ENCODE measurements at regions not wholly inside any gene's neighbourhood (a gene's known extent, or its start where the extent isn't known, plus 50 kb on each side); places are given as distances from the start of the nearest gene placed in this dataset.

- no peak for DNase-seq
Observed at GRCh38 chr4:128381748-128382559, 94.3 kb upstream of the PGRMC2 start.

- DNase-seq = no peak
Observed at GRCh38 chr4:128380306-128380705, 92.7 kb upstream of the PGRMC2 start.

- DNase-seq = no peak
Observed at GRCh38 chr4:128379860-128380259, 92.2 kb upstream of the PGRMC2 start.

- no peak for DNase-seq
Observed at GRCh38 chr4:128378668-128379067, 91.1 kb upstream of the PGRMC2 start.

GRCh38 chr4:128376958-128377357, 89.3 kb upstream of the PGRMC2 start:
- DNase-seq = no peak

GRCh38 chr4:128376303-128376702, 88.7 kb upstream of the PGRMC2 start:
- DNase-seq = no peak

GRCh38 chr4:128373628-128374027, 86.0 kb upstream of the PGRMC2 start:
- no peak for DNase-seq

GRCh38 chr4:128371876-128372275, 84.3 kb upstream of the PGRMC2 start:
- no peak for DNase-seq

- no peak for DNase-seq
Observed at GRCh38 chr4:128371001-128371777, 83.6 kb upstream of the PGRMC2 start.

- DNase-seq = no peak
Observed at GRCh38 chr4:128366212-128366611, 78.6 kb upstream of the PGRMC2 start.

- DNase-seq = no peak
Observed at GRCh38 chr4:128364565-128364964, 77.0 kb upstream of the PGRMC2 start.

GRCh38 chr4:128363966-128364365, 76.4 kb upstream of the PGRMC2 start:
- DNase-seq = no peak

- DNase-seq = no peak
Observed at GRCh38 chr4:128362760-128363159, 75.1 kb upstream of the PGRMC2 start.

- DNase-seq = no peak
Observed at GRCh38 chr4:128359422-128359821, 71.8 kb upstream of the PGRMC2 start.

GRCh38 chr4:128358913-128359279, 71.3 kb upstream of the PGRMC2 start:
- no peak for DNase-seq

GRCh38 chr4:128358231-128358912, 70.8 kb upstream of the PGRMC2 start:
- DNase-seq = no peak

GRCh38 chr4:128357286-128357685, 69.7 kb upstream of the PGRMC2 start:
- no peak for DNase-seq

GRCh38 chr4:128355305-128355704, 67.7 kb upstream of the PGRMC2 start:
- DNase-seq = no peak

- peak; percentile 19 for DNase-seq
Observed at GRCh38 chr4:128354205-128354821, 66.7 kb upstream of the PGRMC2 start.

GRCh38 chr4:128353791-128354190, 66.2 kb upstream of the PGRMC2 start:
- DNase-seq = no peak

GRCh38 chr4:128351502-128351901, 63.9 kb upstream of the PGRMC2 start:
- DNase-seq = no peak

- no peak for DNase-seq
Observed at GRCh38 chr4:128350449-128351045, 62.9 kb upstream of the PGRMC2 start.

GRCh38 chr4:128349921-128350320, 62.3 kb upstream of the PGRMC2 start:
- DNase-seq = no peak
